Ishikawa (cell line): ENCODE measurements at regions not wholly inside any gene's neighbourhood (a gene's known extent, or its start where the extent isn't known, plus 50 kb on each side); places are given as distances from the start of the nearest gene placed in this dataset.

Experiments
- CREB1 ChIP-seq: IDR thresholded peaks from 2 replicates; pipeline ENCODE4 v1.6.1; 2012; ENCODE audit warnings: low read depth
- EGR1 ChIP-seq: IDR thresholded peaks from 2 replicates; pipeline ENCODE4 v1.6.1; 2012
- EP300 ChIP-seq: IDR thresholded peaks from 2 replicates; pipeline ENCODE4 v1.6.1; 2012; ENCODE audit warnings: borderline replicate concordance
- TF ChIP-seq, protein P1 (sequence below): IDR thresholded peaks from 2 replicates; pipeline ENCODE4 v1.6.1; 2012
- TF ChIP-seq, protein P2 (sequence below): IDR thresholded peaks from 2 replicates; pipeline ENCODE4 v1.6.1; 2012

DNA sequence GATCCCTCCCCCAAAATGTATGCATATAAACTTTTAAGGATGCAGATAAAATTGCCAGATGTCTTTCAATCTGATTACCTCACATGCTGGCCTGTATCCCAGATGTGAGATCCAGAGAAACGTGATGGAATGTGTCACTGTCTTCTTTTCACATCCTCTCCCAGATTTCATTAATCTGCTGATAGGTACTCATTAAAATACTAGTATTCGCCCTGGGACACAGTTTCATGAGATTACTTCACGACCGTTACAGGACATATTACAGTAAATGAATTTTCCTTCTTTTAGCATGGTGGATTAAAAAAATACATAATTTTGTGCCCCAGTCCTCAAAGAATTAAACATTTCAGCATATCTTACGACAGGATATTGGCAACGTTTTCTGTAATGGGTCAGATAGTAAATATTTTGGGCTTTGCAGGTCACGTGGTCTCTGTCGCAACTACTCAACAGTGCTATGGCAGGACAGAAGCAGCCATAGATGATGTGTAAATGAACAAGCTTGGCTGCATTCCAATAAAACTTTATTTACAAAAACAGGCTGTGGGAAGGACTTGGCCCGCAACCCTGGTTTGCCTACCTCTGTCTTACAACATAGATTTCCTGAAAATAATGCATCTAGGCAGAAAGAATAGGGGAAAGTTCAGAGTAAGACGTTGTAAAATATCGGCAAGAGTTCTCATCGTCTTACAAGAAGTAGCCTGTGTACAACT, 156.0 kb upstream of the DIO3 start:
- TF ChIP-seq EP300 (no peak), EGR1 (no peak), CREB1 (no peak)
- TF ChIP-seq, protein P1, sequence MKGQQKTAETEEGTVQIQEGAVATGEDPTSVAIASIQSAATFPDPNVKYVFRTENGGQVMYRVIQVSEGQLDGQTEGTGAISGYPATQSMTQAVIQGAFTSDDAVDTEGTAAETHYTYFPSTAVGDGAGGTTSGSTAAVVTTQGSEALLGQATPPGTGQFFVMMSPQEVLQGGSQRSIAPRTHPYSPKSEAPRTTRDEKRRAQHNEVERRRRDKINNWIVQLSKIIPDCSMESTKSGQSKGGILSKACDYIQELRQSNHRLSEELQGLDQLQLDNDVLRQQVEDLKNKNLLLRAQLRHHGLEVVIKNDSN: no peak
- TF ChIP-seq, protein P2, sequence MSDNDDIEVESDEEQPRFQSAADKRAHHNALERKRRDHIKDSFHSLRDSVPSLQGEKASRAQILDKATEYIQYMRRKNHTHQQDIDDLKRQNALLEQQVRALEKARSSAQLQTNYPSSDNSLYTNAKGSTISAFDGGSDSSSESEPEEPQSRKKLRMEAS: no peak
